ENCODE measurements at regions not wholly inside any gene's neighbourhood (a gene's known extent, or its start where the extent isn't known, plus 50 kb on each side); places are given as distances from the start of the nearest gene placed in this dataset.

GRCh38 chr7:51783241-51783640 lies 466.6 kb upstream of the COBL start:
- H3K4ac ChIP-seq (ENCODE audit: low read depth in 1 of 2, low read length in 2 of 2), result no peak overlapping the region
- H2AFZ ChIP-seq (ENCODE audit: low read depth, low read length), result no peak overlapping the region
- H3K18ac ChIP-seq (ENCODE audit: low read depth in 1 of 2, low read length in 2 of 2), result no peak overlapping the region
- no peak for DNase-seq
- H3K4me1 ChIP-seq (ENCODE audit: control insufficient read depth, insufficient read depth, low read depth, low read length), result no peaks in the 10 kb centered on the region
- no peaks in the 10 kb centered on the region for H3K36me3 ChIP-seq (ENCODE audit: control insufficient read depth in 1 of 2, insufficient read depth in 2 of 2, low read depth in 1 of 2, low read length in 2 of 2)
- no peak overlapping the region for H3K4me3 ChIP-seq (ENCODE audit: insufficient read depth in 1 of 2, low read depth in 1 of 2, low read length in 2 of 2)
- H4K8ac ChIP-seq (ENCODE audit: low read length), result no peak overlapping the region
- H2BK5ac ChIP-seq (ENCODE audit: low read depth, low read length, poor library complexity, severe bottlenecking), result no peak overlapping the region
- no peak overlapping the region for H2BK120ac ChIP-seq (ENCODE audit: low read depth, low read length)
- no peak overlapping the region for H2AK5ac ChIP-seq (ENCODE audit: low read length, severe bottlenecking)
- no peaks in the 10 kb centered on the region for H3K9me3 ChIP-seq (ENCODE audit: control insufficient read depth, low read length)
- no peak overlapping the region for H3K27ac ChIP-seq (ENCODE audit: low read length, poor library complexity, severe bottlenecking)
- no peaks in the 10 kb centered on the region for H3K79me1 ChIP-seq (replicated peaks; ENCODE audit: low read length, poor library complexity, severe bottlenecking)
- H3K27me3 ChIP-seq (ENCODE audit: control insufficient read depth in 1 of 2, insufficient read depth in 1 of 2, low read length in 2 of 2), result no peaks in the 10 kb centered on the region
- H2BK12ac ChIP-seq (ENCODE audit: low read length in 2 of 2), result no peak overlapping the region
- no peak overlapping the region for H4K91ac ChIP-seq (ENCODE audit: low read length)
- no peak overlapping the region for H3K4me2 ChIP-seq (ENCODE audit: low read length, poor library complexity, severe bottlenecking)
- H3K9ac ChIP-seq (ENCODE audit: low read length), result no peak overlapping the region
- no peak overlapping the region for H3K23ac ChIP-seq (ENCODE audit: low read length in 2 of 2)
- no peak overlapping the region for H3K14ac ChIP-seq (ENCODE audit: low read length in 2 of 2)
- 63% methylated on average over 2 of the region's 2 CpGs for WGBS
- no peak overlapping the region for H2BK15ac ChIP-seq (ENCODE audit: low read depth, poor library complexity, severe bottlenecking)

GRCh38 chr7:51778121-51778520 lies 461.5 kb upstream of the COBL start:
- Histone ChIP-seq H2BK120ac (ENCODE audit: low read depth, low read length) (no peak overlapping the region), H3K4me3 (ENCODE audit: insufficient read depth in 1 of 2, low read depth in 1 of 2, low read length in 2 of 2) (no peak overlapping the region), H4K8ac (ENCODE audit: low read length) (no peak overlapping the region), H3K9me3 (ENCODE audit: control insufficient read depth, low read length) (no peaks in the 10 kb centered on the region), H3K18ac (ENCODE audit: low read depth in 1 of 2, low read length in 2 of 2) (no peak overlapping the region), H3K79me1 (replicated peaks; ENCODE audit: low read length, poor library complexity, severe bottlenecking) (no peaks in the 10 kb centered on the region), H3K27me3 (ENCODE audit: control insufficient read depth in 1 of 2, insufficient read depth in 1 of 2, low read length in 2 of 2) (no peaks in the 10 kb centered on the region), H2BK15ac (ENCODE audit: low read depth, poor library complexity, severe bottlenecking) (no peak overlapping the region), H2BK5ac (ENCODE audit: low read depth, low read length, poor library complexity, severe bottlenecking) (no peak overlapping the region), H3K9ac (ENCODE audit: low read length) (no peak overlapping the region), H4K91ac (ENCODE audit: low read length) (no peak overlapping the region), H3K4me1 (ENCODE audit: control insufficient read depth, insufficient read depth, low read depth, low read length) (no peaks in the 10 kb centered on the region), H3K36me3 (ENCODE audit: control insufficient read depth in 1 of 2, insufficient read depth in 2 of 2, low read depth in 1 of 2, low read length in 2 of 2) (no peaks in the 10 kb centered on the region), H3K4ac (ENCODE audit: low read depth in 1 of 2, low read length in 2 of 2) (no peak overlapping the region), H3K27ac (ENCODE audit: low read length, poor library complexity, severe bottlenecking) (no peak overlapping the region), H2AK5ac (ENCODE audit: low read length, severe bottlenecking) (no peak overlapping the region), H3K4me2 (ENCODE audit: low read length, poor library complexity, severe bottlenecking) (no peak overlapping the region), H2AFZ (ENCODE audit: low read depth, low read length) (no peak overlapping the region), H3K23ac (ENCODE audit: low read length in 2 of 2) (no peak overlapping the region), H3K14ac (ENCODE audit: low read length in 2 of 2) (no peak overlapping the region), H2BK12ac (ENCODE audit: low read length in 2 of 2) (no peak overlapping the region)
- WGBS, result 75% methylated on average over 2 of the region's 2 CpGs
- no peak for DNase-seq

GRCh38 chr7:51774178-51774577 lies 457.6 kb upstream of the COBL start:
- no peak overlapping the region for H2AK5ac ChIP-seq (ENCODE audit: low read length, severe bottlenecking)
- H2BK12ac ChIP-seq (ENCODE audit: low read length in 2 of 2), result no peak overlapping the region
- no peak overlapping the region for H4K8ac ChIP-seq (ENCODE audit: low read length)
- no peaks in the 10 kb centered on the region for H3K27me3 ChIP-seq (ENCODE audit: control insufficient read depth in 1 of 2, insufficient read depth in 1 of 2, low read length in 2 of 2)
- no peak overlapping the region for H3K23ac ChIP-seq (ENCODE audit: low read length in 2 of 2)
- H2AFZ ChIP-seq (ENCODE audit: low read depth, low read length), result no peak overlapping the region
- H2BK5ac ChIP-seq (ENCODE audit: low read depth, low read length, poor library complexity, severe bottlenecking), result no peak overlapping the region
- H2BK15ac ChIP-seq (ENCODE audit: low read depth, poor library complexity, severe bottlenecking), result no peak overlapping the region
- no peaks in the 10 kb centered on the region for H3K4me1 ChIP-seq (ENCODE audit: control insufficient read depth, insufficient read depth, low read depth, low read length)
- no peak overlapping the region for H3K18ac ChIP-seq (ENCODE audit: low read depth in 1 of 2, low read length in 2 of 2)
- H3K4ac ChIP-seq (ENCODE audit: low read depth in 1 of 2, low read length in 2 of 2), result no peak overlapping the region
- H3K4me2 ChIP-seq (ENCODE audit: low read length, poor library complexity, severe bottlenecking), result no peak overlapping the region
- no peak overlapping the region for H4K91ac ChIP-seq (ENCODE audit: low read length)
- H3K79me1 ChIP-seq (replicated peaks; ENCODE audit: low read length, poor library complexity, severe bottlenecking), result no peaks in the 10 kb centered on the region
- H3K14ac ChIP-seq (ENCODE audit: low read length in 2 of 2), result no peak overlapping the region
- 75% methylated on average over 6 of the region's 7 CpGs for WGBS
- no peak overlapping the region for H3K9ac ChIP-seq (ENCODE audit: low read length)
- no peak overlapping the region for H3K27ac ChIP-seq (ENCODE audit: low read length, poor library complexity, severe bottlenecking)
- H3K9me3 ChIP-seq (ENCODE audit: control insufficient read depth, low read length), result no peaks in the 10 kb centered on the region
- DNase-seq, result no peak
- H3K36me3 ChIP-seq (ENCODE audit: control insufficient read depth in 1 of 2, insufficient read depth in 2 of 2, low read depth in 1 of 2, low read length in 2 of 2), result no peaks in the 10 kb centered on the region
- H2BK120ac ChIP-seq (ENCODE audit: low read depth, low read length), result no peak overlapping the region
- H3K4me3 ChIP-seq (ENCODE audit: insufficient read depth in 1 of 2, low read depth in 1 of 2, low read length in 2 of 2), result no peak overlapping the region

GRCh38 chr7:51772190-51772589 lies 455.6 kb upstream of the COBL start:
- Histone ChIP-seq H4K8ac (ENCODE audit: low read length) (no peak overlapping the region), H3K27ac (ENCODE audit: low read length, poor library complexity, severe bottlenecking) (no peak overlapping the region), H3K36me3 (ENCODE audit: control insufficient read depth in 1 of 2, insufficient read depth in 2 of 2, low read depth in 1 of 2, low read length in 2 of 2) (no peaks in the 10 kb centered on the region), H2AK5ac (ENCODE audit: low read length, severe bottlenecking) (no peak overlapping the region), H3K18ac (ENCODE audit: low read depth in 1 of 2, low read length in 2 of 2) (no peak overlapping the region), H2BK15ac (ENCODE audit: low read depth, poor library complexity, severe bottlenecking) (no peak overlapping the region), H3K4me1 (ENCODE audit: control insufficient read depth, insufficient read depth, low read depth, low read length) (no peaks in the 10 kb centered on the region), H3K23ac (ENCODE audit: low read length in 2 of 2) (no peak overlapping the region), H2AFZ (ENCODE audit: low read depth, low read length) (no peak overlapping the region), H3K14ac (ENCODE audit: low read length in 2 of 2) (no peak overlapping the region), H2BK12ac (ENCODE audit: low read length in 2 of 2) (no peak overlapping the region), H3K9me3 (ENCODE audit: control insufficient read depth, low read length) (no peaks in the 10 kb centered on the region), H3K9ac (ENCODE audit: low read length) (no peak overlapping the region), H4K91ac (ENCODE audit: low read length) (no peak overlapping the region), H2BK5ac (ENCODE audit: low read depth, low read length, poor library complexity, severe bottlenecking) (no peak overlapping the region), H2BK120ac (ENCODE audit: low read depth, low read length) (no peak overlapping the region), H3K27me3 (ENCODE audit: control insufficient read depth in 1 of 2, insufficient read depth in 1 of 2, low read length in 2 of 2) (no peaks in the 10 kb centered on the region), H3K4ac (ENCODE audit: low read depth in 1 of 2, low read length in 2 of 2) (no peak overlapping the region), H3K79me1 (replicated peaks; ENCODE audit: low read length, poor library complexity, severe bottlenecking) (no peaks in the 10 kb centered on the region), H3K4me3 (ENCODE audit: insufficient read depth in 1 of 2, low read depth in 1 of 2, low read length in 2 of 2) (no peak overlapping the region), H3K4me2 (ENCODE audit: low read length, poor library complexity, severe bottlenecking) (no peak overlapping the region)
- WGBS, result 70% methylated on average over 2 of the region's 2 CpGs
- DNase-seq, result no peak

All from mesenchymal stem cell (in vitro differentiated cells and primary cell).